Mesenchymal stem cell (in vitro differentiated cells and primary cell): ENCODE measurements at regions not wholly inside any gene's neighbourhood (a gene's known extent, or its start where the extent isn't known, plus 50 kb on each side); places are given as distances from the start of the nearest gene placed in this dataset.

ENCODE experiments used
- DNase-seq: peaks from one replicate; pipeline ENCODE4 v3.0.0-alpha.2; 2013
- H2AFZ ChIP-seq: one replicate; pipeline ENCODE4 v1.6.1; 2013; ENCODE audit warnings: low read depth, mild to moderate bottlenecking, control low read depth, inconsistent platforms, low read length, moderate library complexity
- H2AK5ac ChIP-seq: 2 replicates; pipeline ENCODE4 v1.6.1; 2013; ENCODE audit warnings: low read length, moderate library complexity, mild to moderate bottlenecking, inconsistent platforms; ENCODE audit not compliant: severe bottlenecking
- H2BK120ac ChIP-seq: one replicate; pipeline ENCODE4 v1.6.1; 2013; ENCODE audit warnings: low read depth, mild to moderate bottlenecking, inconsistent platforms, low read length, moderate library complexity
- H2BK12ac ChIP-seq, 2 experiments: one replicate each; pipeline ENCODE4 v1.6.1; 2013; ENCODE audit warnings: inconsistent platforms in 2 of 2, low read length in 2 of 2, mild to moderate bottlenecking in 2 of 2, moderate library complexity in 2 of 2, control low read depth in 1 of 2
- H2BK15ac ChIP-seq: one replicate; pipeline ENCODE4 v1.6.1; 2013; ENCODE audit warnings: mild to moderate bottlenecking, low read depth, inconsistent platforms; ENCODE audit not compliant: poor library complexity, severe bottlenecking
- H2BK5ac ChIP-seq: 2 replicates; pipeline ENCODE4 v1.6.1; 2013; ENCODE audit warnings: low read depth, mild to moderate bottlenecking, low read length, control low read depth, inconsistent platforms; ENCODE audit not compliant: poor library complexity, severe bottlenecking
- H3K14ac ChIP-seq, 2 experiments: one replicate each; pipeline ENCODE4 v1.6.1; 2013; ENCODE audit warnings: inconsistent platforms in 2 of 2, low read length in 2 of 2, control low read depth in 1 of 2, mild to moderate bottlenecking in 1 of 2, moderate library complexity in 1 of 2
- H3K18ac ChIP-seq, 2 experiments: one replicate each; pipeline ENCODE4 v1.6.1; 2013; ENCODE audit warnings: inconsistent platforms in 2 of 2, low read length in 2 of 2, control low read depth in 1 of 2, low read depth in 1 of 2, mild to moderate bottlenecking in 1 of 2
- H3K23ac ChIP-seq, 2 experiments: one replicate each; pipeline ENCODE4 v1.6.1; 2013; ENCODE audit warnings: inconsistent platforms in 2 of 2, low read length in 2 of 2, mild to moderate bottlenecking in 2 of 2, moderate library complexity in 2 of 2, control low read depth in 1 of 2
- H3K27ac ChIP-seq: 2 replicates; pipeline ENCODE4 v1.5.1; 2013; ENCODE audit warnings: mild to moderate bottlenecking, moderate library complexity, low read length, control low read depth, inconsistent platforms; ENCODE audit not compliant: poor library complexity, severe bottlenecking
- H3K27me3 ChIP-seq, 2 experiments: 2 replicates each; pipeline versions ENCODE4 v1.6.1 to v1.7.0; 2013; ENCODE audit warnings: low read length in 2 of 2, mild to moderate bottlenecking in 2 of 2, moderate library complexity in 2 of 2, control low read depth in 1 of 2, inconsistent platforms in 1 of 2; ENCODE audit not compliant: control insufficient read depth in 1 of 2, insufficient read depth in 1 of 2
- H3K36me3 ChIP-seq, 2 experiments: 2 replicates each; pipeline versions ENCODE4 v1.6.1 to v1.7.0; 2013; ENCODE audit warnings: low read length in 2 of 2, control low read depth in 1 of 2, inconsistent platforms in 1 of 2, low read depth in 1 of 2, mild to moderate bottlenecking in 1 of 2; ENCODE audit not compliant: insufficient read depth in 2 of 2, control insufficient read depth in 1 of 2
- H3K4ac ChIP-seq, 2 experiments: one replicate each; pipeline ENCODE4 v1.6.1; 2013; ENCODE audit warnings: inconsistent platforms in 2 of 2, low read length in 2 of 2, mild to moderate bottlenecking in 2 of 2, moderate library complexity in 2 of 2, control low read depth in 1 of 2, low read depth in 1 of 2
- H3K4me1 ChIP-seq: 2 replicates; pipeline ENCODE4 v1.6.1; 2013; ENCODE audit warnings: low read depth, low read length, control low read depth; ENCODE audit not compliant: control insufficient read depth, insufficient read depth
- H3K4me2 ChIP-seq: 2 replicates; pipeline ENCODE4 v1.6.1; 2013; ENCODE audit warnings: low read length, mild to moderate bottlenecking, inconsistent platforms; ENCODE audit not compliant: poor library complexity, severe bottlenecking
- H3K4me3 ChIP-seq, 2 experiments: 2 replicates each; pipeline versions ENCODE4 v1.5.1 to v1.7.0; 2013; ENCODE audit warnings: low read length in 2 of 2, mild to moderate bottlenecking in 2 of 2, control low read depth in 1 of 2, low read depth in 1 of 2; ENCODE audit not compliant: insufficient read depth in 1 of 2
- H3K79me1 ChIP-seq: replicated peaks from 2 replicates; pipeline ENCODE4 v1.6.1; 2013; ENCODE audit warnings: mild to moderate bottlenecking, control low read depth, low read length, inconsistent platforms; ENCODE audit not compliant: poor library complexity, severe bottlenecking
- H3K9ac ChIP-seq: 2 replicates; pipeline ENCODE4 v1.7.0; 2013; ENCODE audit warnings: mild to moderate bottlenecking, low read length, moderate library complexity
- H3K9me3 ChIP-seq: 2 replicates; pipeline ENCODE4 v1.7.0; 2013; ENCODE audit warnings: mild to moderate bottlenecking, low read length; ENCODE audit not compliant: control insufficient read depth
- H4K8ac ChIP-seq: one replicate; pipeline ENCODE4 v1.6.1; 2013; ENCODE audit warnings: inconsistent platforms, mild to moderate bottlenecking, low read length, moderate library complexity
- H4K91ac ChIP-seq: one replicate; pipeline ENCODE4 v1.6.1; 2013; ENCODE audit warnings: mild to moderate bottlenecking, low read length, inconsistent platforms
- WGBS: methylation state at CpG from one replicate; pipeline ENCODE4 v1.1.7; 2013; ENCODE audit warnings: mixed read lengths; 5-methylcytosine and 5-hydroxymethylcytosine counted together

- Histone ChIP-seq H3K4me2 (no peak overlapping the region), H3K4me1 (no peaks in the 10 kb centered on the region), H3K79me1 (no peaks in the 10 kb centered on the region), H3K36me3 (no peaks in the 10 kb centered on the region), H3K27ac (no peak overlapping the region), H3K23ac (no peak overlapping the region), H2BK12ac (no peak overlapping the region), H4K8ac (no peak overlapping the region), H3K14ac (no peak overlapping the region), H2AFZ (no peak overlapping the region), H3K4me3 (peak overlapping the region in 1 of 2 experiments; percentile 20), H3K18ac (no peak overlapping the region), H4K91ac (no peak overlapping the region), H2BK5ac (no peak overlapping the region), H2BK120ac (no peak overlapping the region), H2AK5ac (no peak overlapping the region), H3K4ac (no peak overlapping the region), H3K27me3 (peaks cover 0 to 58% of the 10 kb centered on the region in 2 experiments), H2BK15ac (no peak overlapping the region), H3K9me3 (no peaks in the 10 kb centered on the region), H3K9ac (no peak overlapping the region)
- no peak for DNase-seq
- WGBS, result 81% methylated on average over 7 of the region's 9 CpGs
Observed at GRCh38 chr2:129188451-129188850, 791.0 kb upstream of the RAB6C start.

- no peak overlapping the region for H2BK120ac ChIP-seq
- H3K23ac ChIP-seq, result no peak overlapping the region
- H2AK5ac ChIP-seq, result no peak overlapping the region
- no peak overlapping the region for H4K91ac ChIP-seq
- H3K18ac ChIP-seq, result no peak overlapping the region
- no peak overlapping the region for H4K8ac ChIP-seq
- no peak overlapping the region for H3K14ac ChIP-seq
- no peak overlapping the region for H3K9ac ChIP-seq
- H2BK5ac ChIP-seq, result no peak overlapping the region
- no peak overlapping the region for H3K4me2 ChIP-seq
- no peaks in the 10 kb centered on the region for H3K79me1 ChIP-seq
- no peak overlapping the region for H2AFZ ChIP-seq
- no peaks in the 10 kb centered on the region for H3K4me1 ChIP-seq
- H3K4me3 ChIP-seq, result no peak overlapping the region
- 79% methylated on average over 8 of the region's 10 CpGs for WGBS
- H3K27me3 ChIP-seq, result peaks cover 0 to 71% of the 10 kb centered on the region in 2 experiments
- no peak overlapping the region for H2BK12ac ChIP-seq
- H3K4ac ChIP-seq, result no peak overlapping the region
- no peaks in the 10 kb centered on the region for H3K9me3 ChIP-seq
- no peak for DNase-seq
- H3K27ac ChIP-seq, result no peak overlapping the region
- H3K36me3 ChIP-seq, result no peaks in the 10 kb centered on the region
- H2BK15ac ChIP-seq, result no peak overlapping the region
Observed at GRCh38 chr2:129189617-129190319, 789.7 kb upstream of the RAB6C start.

GRCh38 chr2:129190494-129190893 is 789.0 kb upstream of the RAB6C start:
- no peak for DNase-seq
- Histone ChIP-seq H3K79me1 (no peaks in the 10 kb centered on the region), H2BK12ac (no peak overlapping the region), H3K9me3 (no peaks in the 10 kb centered on the region), H3K27me3 (peaks cover 0 to 73% of the 10 kb centered on the region in 2 experiments), H3K9ac (no peak overlapping the region), H2AFZ (no peak overlapping the region), H3K4ac (no peak overlapping the region), H2AK5ac (no peak overlapping the region), H3K14ac (no peak overlapping the region), H2BK120ac (no peak overlapping the region), H3K4me2 (no peak overlapping the region), H3K18ac (no peak overlapping the region), H4K91ac (no peak overlapping the region), H3K4me3 (no peak overlapping the region), H4K8ac (no peak overlapping the region), H3K36me3 (no peaks in the 10 kb centered on the region), H3K4me1 (no peaks in the 10 kb centered on the region), H2BK5ac (no peak overlapping the region), H2BK15ac (no peak overlapping the region), H3K27ac (no peak overlapping the region), H3K23ac (no peak overlapping the region)
- 79% methylated on average over 6 of the region's 6 CpGs for WGBS

- no peak overlapping the region for H3K23ac ChIP-seq
- no peak overlapping the region for H3K4me2 ChIP-seq
- no peaks in the 10 kb centered on the region for H3K79me1 ChIP-seq
- H3K14ac ChIP-seq, result peak overlapping the region in 1 of 2 experiments; percentile 59
- H3K9ac ChIP-seq, result no peak overlapping the region
- no peaks in the 10 kb centered on the region for H3K4me1 ChIP-seq
- no peak overlapping the region for H2BK15ac ChIP-seq
- H4K8ac ChIP-seq, result no peak overlapping the region
- no peak overlapping the region for H3K4me3 ChIP-seq
- no peak overlapping the region for H4K91ac ChIP-seq
- no peak for DNase-seq
- no peak overlapping the region for H2BK120ac ChIP-seq
- no peak overlapping the region for H2AFZ ChIP-seq
- no peaks in the 10 kb centered on the region for H3K9me3 ChIP-seq
- no peak overlapping the region for H3K27ac ChIP-seq
- no peak overlapping the region for H2BK12ac ChIP-seq
- H3K18ac ChIP-seq, result no peak overlapping the region
- H3K36me3 ChIP-seq, result no peaks in the 10 kb centered on the region
- H2AK5ac ChIP-seq, result no peak overlapping the region
- peaks cover 0 to 81% of the 10 kb centered on the region in 2 experiments for H3K27me3 ChIP-seq
- 51% methylated on average over 4 of the region's 4 CpGs for WGBS
- no peak overlapping the region for H3K4ac ChIP-seq
- H2BK5ac ChIP-seq, result no peak overlapping the region
Observed at GRCh38 chr2:129191530-129191929, 787.9 kb upstream of the RAB6C start.
